NB4 (cell line): ENCODE measurements at regions not wholly inside any gene's neighbourhood (a gene's known extent, or its start where the extent isn't known, plus 50 kb on each side); places are given as distances from the start of the nearest gene placed in this dataset.

ENCODE experiments used
- DNase-seq: peaks from one replicate; pipeline ENCODE4 v3.0.0; 2010; ENCODE audit warnings: low read depth
- H3K4me3 ChIP-seq: one replicate; pipeline ENCODE4 v1.5.1; 2011; ENCODE audit warnings: mild to moderate bottlenecking, low read depth, low read length, moderate library complexity
- MAX ChIP-seq: IDR thresholded peaks from 2 replicates; pipeline ENCODE4 v1.6.1; 2011; ENCODE audit warnings: low read depth, low read length
- MYC ChIP-seq: IDR thresholded peaks from 2 replicates; pipeline ENCODE4 v1.6.1; 2011; ENCODE audit warnings: low read depth, low read length
- POLR2A ChIP-seq: IDR thresholded peaks from 2 replicates; pipeline ENCODE4 v1.6.1; 2011; ENCODE audit warnings: mild to moderate bottlenecking; ENCODE audit not compliant: insufficient read length; ENCODE audit errors: extremely low read depth
- TF ChIP-seq, protein P1 (sequence below): IDR thresholded peaks from one replicate; pipeline ENCODE4 v1.5.1; 2012; ENCODE audit warnings: low read depth, low read length

- DNase-seq = no peak
- TF ChIP-seq MYC (no peak), POLR2A (no peak), MAX (no peak)
- TF ChIP-seq, protein P1, sequence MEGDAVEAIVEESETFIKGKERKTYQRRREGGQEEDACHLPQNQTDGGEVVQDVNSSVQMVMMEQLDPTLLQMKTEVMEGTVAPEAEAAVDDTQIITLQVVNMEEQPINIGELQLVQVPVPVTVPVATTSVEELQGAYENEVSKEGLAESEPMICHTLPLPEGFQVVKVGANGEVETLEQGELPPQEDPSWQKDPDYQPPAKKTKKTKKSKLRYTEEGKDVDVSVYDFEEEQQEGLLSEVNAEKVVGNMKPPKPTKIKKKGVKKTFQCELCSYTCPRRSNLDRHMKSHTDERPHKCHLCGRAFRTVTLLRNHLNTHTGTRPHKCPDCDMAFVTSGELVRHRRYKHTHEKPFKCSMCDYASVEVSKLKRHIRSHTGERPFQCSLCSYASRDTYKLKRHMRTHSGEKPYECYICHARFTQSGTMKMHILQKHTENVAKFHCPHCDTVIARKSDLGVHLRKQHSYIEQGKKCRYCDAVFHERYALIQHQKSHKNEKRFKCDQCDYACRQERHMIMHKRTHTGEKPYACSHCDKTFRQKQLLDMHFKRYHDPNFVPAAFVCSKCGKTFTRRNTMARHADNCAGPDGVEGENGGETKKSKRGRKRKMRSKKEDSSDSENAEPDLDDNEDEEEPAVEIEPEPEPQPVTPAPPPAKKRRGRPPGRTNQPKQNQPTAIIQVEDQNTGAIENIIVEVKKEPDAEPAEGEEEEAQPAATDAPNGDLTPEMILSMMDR = no peak
- H3K4me3 ChIP-seq = no peak overlapping the region
These were observed 252.3 kb upstream of the SESN3 start for GRCh38 chr11:95483339-95483738.

- H3K4me3 ChIP-seq = no peak overlapping the region
- DNase-seq = no peak
- TF ChIP-seq, protein P1 = no peak
- TF ChIP-seq POLR2A (no peak), MAX (no peak), MYC (no peak)
These were observed 247.0 kb upstream of the SESN3 start for GRCh38 chr11:95478003-95478402.

GRCh38 chr11:95469258-95469657, 238.3 kb upstream of the SESN3 start:
- no peak for DNase-seq
- TF ChIP-seq, protein P1 = no peak
- TF ChIP-seq MYC (no peak), POLR2A (no peak), MAX (no peak)
- no peak overlapping the region for H3K4me3 ChIP-seq

- DNase-seq = peak; percentile 29
- no peak overlapping the region for H3K4me3 ChIP-seq
- TF ChIP-seq, protein P1 = no peak
- TF ChIP-seq MAX = no peak
- TF ChIP-seq POLR2A = no peak
- no peak for TF ChIP-seq MYC
These were observed 235.4 kb upstream of the SESN3 start for GRCh38 chr11:95466416-95466815.

GRCh38 chr11:95465887-95466286, 234.9 kb upstream of the SESN3 start:
- TF ChIP-seq, protein P1 = no peak
- no peak for TF ChIP-seq POLR2A
- no peak for TF ChIP-seq MYC
- TF ChIP-seq MAX = no peak
- no peak for DNase-seq
- no peak overlapping the region for H3K4me3 ChIP-seq

DNA sequence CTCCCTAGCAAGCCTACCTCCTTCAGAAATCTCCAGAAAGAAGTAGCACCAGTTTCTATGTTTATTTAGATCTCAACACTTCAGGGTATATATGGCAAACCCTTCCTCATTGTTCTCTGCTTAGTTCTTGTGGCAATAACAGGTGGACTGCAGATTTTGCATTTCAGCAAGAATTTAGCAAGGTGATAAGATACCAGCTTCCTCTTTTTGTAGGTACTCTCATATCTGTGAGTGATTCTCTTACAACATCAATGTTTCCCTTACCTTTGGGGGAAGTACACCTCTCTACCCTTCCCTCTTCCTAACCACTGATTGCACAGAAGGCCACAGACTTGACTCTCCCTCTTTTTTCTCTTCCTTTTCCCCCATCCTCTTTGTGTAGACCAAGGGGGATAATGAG, 230.9 kb upstream of the SESN3 start:
- no peak for TF ChIP-seq POLR2A
- no peak for TF ChIP-seq MYC
- no peak for TF ChIP-seq MAX
- TF ChIP-seq, protein P1 = no peak
- no peak for DNase-seq
- H3K4me3 ChIP-seq = no peak overlapping the region
